M059J (cell line): ENCODE measurements at regions not wholly inside any gene's neighbourhood (a gene's known extent, or its start where the extent isn't known, plus 50 kb on each side); places are given as distances from the start of the nearest gene placed in this dataset.
A peak's percentile ranks its signal among the peaks of the same experiment; 100 is the strongest.
"Not testable (repeated sequence)": the region's sequence is repeated elsewhere in the genome, so short reads cannot be mapped to it uniquely, and the experiment has no call there.

ENCODE experiments used
- DNase-seq: peaks from one replicate; pipeline ENCODE4 v3.0.0-alpha.2; 2012; ENCODE audit warnings: low read depth

- DNase-seq = no peak
Observed at GRCh38 chrX:42442745-42443144, 335.2 kb downstream of the PPP1R2C start.

- no peak for DNase-seq
Observed at GRCh38 chrX:42437211-42437610, 340.8 kb downstream of the PPP1R2C start.

GRCh38 chrX:42434458-42435166 lies 343.4 kb downstream of the PPP1R2C start:
- DNase-seq = peak; percentile 2

DNA sequence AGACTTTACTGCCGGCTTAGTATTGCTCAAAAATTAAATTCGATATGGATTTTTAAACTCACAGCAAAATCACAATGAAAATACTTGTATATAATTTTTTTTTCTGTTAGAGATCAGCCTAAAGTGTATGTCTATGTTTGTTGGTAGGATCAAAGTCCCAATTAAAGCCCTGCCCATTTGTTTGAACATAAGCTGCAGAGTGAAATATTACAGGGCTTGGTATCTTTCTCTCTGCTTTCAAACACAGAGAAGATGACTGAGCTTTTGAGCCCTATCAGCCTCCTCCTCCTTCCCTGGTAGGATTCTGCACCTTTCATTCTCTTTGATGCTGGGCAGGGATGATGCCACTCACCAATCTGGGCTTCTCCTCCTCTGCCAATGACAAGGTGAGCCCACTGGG lies 345.4 kb downstream of the PPP1R2C start:
- DNase-seq = no peak

GRCh38 chrX:42422961-42423360 lies 355.0 kb downstream of the PPP1R2C start:
- peak; percentile 54 for DNase-seq

GRCh38 chrX:42420426-42420825 lies 357.5 kb downstream of the PPP1R2C start:
- DNase-seq = no peak

DNA sequence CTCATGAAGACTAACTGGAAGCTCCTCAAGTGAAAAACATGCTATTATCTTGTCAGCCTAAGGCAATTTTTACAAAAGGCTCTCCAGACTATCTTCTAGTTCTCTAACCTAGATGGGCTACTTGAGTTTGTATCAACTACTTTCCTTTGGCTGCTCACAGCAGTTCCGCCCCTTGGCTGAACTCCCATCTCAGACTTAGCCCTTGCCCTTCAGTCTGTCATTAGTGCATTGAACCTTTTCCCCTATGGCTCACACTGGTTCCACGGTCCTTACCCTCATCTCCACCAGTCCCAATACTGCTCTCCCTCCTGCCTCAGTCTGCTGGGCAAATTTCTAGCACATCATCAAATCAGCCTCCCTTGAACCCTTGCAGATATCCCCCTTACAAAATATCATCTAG lies 362.3 kb downstream of the PPP1R2C start:
- DNase-seq = no peak

- DNase-seq = peak; percentile 23
Observed at GRCh38 chrX:42414057-42414456, 363.9 kb downstream of the PPP1R2C start.

DNA sequence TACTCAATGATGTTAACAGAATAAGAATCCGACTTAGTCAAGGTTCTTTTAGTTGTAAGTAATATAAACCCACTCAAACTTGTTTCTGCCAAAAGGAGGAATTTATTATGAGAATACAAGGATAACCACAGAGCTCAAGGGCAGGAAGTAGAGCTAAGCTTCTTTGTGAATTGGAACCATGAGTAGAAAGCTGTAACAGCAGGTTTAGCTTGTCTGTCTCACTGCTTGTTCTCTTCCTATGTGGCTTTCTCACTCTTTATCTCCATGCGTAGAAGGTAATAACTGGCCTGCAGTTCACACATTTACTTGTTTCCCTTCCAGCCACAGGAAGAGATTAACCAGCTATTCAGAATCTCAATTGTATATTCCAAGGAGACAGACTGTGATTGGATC lies 378.3 kb downstream of the PPP1R2C start:
- DNase-seq = peak; percentile 18

DNA sequence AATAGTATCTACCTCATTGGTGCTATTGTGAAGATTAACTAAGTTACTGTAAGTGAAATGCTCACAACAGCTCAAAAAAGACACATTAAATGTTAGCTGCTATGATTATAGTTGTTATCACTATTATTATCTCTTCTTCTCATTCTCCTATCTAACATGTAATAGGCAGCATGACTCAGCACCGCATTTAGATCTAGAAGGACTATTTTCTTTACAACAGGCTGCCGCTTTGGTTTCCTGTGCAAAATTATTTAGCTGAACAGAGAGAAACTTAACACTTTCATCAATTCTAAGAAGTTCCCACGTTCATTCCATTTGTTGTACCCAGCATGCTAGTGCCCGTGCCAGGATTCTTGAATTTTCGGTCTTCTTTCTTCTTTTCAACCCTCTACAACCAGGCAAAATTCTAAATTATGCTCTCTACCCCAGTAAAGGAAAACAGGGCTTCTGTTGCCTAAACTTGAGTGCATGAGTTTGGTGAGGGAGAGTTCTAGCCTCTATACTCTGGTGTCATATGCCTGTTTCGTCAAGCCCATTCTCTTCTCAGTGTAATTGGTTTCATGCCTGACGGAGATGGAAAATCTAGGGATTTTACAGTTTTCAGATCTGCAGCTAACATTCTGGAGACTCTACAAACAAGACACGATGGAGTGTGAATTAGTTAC lies 378.9 kb downstream of the PPP1R2C start:
- DNase-seq = peak; percentile 30

DNA sequence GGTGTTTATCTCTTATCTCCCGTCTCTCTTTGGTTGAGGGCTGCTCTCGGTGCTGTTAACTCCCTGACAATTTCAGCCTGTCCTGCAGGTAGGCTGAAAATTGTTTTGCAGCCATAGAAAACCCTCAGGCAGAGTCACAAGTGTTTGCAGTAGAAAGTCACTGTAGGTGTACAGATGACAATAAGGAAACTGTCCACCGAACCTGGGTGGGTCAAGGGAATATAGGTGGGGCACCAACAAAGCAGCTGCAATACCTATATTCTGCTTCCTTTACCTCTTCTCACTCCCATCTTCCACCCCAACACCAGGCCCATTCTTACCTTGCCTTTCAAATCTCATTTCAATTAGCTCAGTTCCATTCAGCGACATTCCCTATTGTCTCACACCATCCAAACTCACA lies 381.8 kb downstream of the PPP1R2C start:
- DNase-seq = no peak

DNA sequence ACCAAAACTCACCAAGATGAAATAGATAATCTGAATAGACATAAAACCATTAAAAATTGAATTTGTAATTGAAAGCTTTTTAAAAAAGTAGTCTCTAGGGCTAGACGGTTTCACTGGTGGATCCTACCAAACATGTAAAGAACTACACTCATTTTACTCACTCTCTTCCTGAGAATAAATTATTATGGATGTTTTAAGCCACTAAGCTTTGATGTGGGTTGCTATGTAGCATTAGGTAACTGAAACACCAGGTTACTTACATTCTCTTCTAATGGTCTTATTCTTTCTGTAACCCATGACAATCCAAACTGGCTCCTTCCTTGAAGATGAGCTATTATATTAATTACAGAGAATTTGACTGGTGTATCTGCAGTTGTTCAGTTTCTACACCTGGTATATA lies 385.1 kb downstream of the PPP1R2C start:
- no peak for DNase-seq

- no peak for DNase-seq
Observed at GRCh38 chrX:42386681-42387080, 391.3 kb downstream of the PPP1R2C start.

DNA sequence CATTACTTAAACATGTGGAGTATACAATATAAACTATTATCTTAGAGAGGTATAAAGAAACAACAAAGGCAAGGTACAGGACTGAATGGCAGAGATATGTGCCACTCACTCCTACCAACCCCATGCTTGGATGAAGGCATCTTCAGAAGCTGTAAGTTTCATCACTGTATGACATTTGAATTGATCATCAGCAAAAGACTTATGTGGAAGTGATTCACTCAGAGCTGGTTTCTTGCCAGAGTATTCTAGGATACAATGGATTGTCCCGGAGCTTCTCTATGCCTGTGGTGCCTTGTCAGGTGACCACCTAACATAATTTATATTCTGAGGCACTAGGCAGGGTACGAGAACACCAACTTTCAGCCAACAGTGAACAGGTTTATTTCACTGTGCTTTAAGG lies 392.2 kb downstream of the PPP1R2C start:
- DNase-seq = peak; percentile 16

GRCh38 chrX:42384956-42385355 lies 393.0 kb downstream of the PPP1R2C start:
- peak; percentile 59 for DNase-seq

DNA sequence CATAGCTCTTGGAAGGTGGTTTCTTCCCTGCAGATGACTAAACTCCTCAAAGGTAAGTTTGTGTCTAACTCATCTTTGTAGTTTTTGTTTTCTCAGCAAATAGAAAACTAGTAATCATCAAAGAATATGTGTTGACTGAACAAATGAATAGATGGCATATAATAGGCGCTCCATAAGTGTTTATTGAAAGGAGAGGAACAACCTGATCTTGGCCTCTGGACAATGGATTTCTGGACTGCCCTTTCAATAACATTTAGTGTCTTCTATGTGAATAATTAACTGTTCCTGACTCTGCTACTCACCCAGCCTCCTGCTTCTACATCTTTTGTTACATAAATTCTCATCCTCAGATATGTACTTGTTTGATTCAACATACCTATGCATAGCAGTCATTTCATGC lies 399.1 kb downstream of the PPP1R2C start:
- DNase-seq = no peak

DNA sequence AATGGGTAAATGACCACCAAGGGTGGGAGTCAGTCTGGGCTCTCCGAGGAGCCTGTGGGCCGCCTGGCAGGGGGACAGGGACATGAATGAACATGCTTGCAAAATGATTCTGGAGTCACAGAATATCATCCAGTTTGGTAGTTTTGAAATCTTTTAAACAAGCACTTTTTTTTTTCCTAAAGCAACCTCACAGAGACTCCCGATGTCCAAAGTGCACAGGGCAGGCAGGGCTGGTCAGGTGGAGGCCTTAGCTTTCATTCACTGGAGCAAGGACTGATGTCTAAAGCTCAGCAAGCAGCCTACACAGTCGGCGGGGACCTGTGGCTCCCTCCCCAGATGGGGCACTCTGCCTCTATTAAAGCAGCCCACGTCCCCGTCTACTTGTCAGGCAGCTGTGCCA lies 402.9 kb downstream of the PPP1R2C start:
- no peak for DNase-seq

DNA sequence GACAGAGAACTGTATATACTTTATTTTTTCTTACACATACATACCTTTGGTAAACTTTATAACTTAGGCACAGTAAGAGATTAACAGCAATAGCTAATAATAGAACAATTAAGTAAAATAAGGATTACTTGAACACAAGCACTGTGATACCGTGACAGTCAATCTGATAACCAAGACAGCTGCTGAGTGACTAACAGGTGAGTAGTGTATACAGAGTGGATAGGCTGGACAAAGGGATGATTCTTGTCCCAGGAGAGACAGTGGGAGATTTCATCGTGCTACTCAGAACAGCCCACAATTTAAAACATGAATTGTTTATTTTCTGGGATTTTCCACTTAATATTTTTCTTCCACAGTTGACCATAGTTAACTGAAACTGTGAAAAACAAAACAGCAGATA lies 411.8 kb downstream of the PPP1R2C start:
- peak; percentile 26 for DNase-seq

DNA sequence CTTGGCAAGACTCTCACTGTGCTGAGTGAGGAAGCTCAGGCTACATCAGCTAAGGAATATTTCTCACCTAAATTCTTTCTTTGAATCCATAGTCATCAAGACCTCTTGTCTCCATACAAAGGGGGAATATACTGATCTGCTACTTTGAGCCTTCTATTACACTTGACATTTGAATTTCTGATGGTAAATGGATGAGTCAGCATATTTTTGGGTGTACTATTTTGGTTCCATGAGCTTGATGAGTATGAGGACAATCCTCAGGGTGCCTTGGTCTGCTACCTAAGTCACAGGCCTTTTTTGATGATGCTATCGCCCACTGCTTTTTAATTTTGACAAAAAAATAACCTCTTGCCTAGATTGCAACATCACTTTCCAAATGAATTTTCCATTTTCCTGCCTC lies 415.7 kb downstream of the PPP1R2C start:
- no peak for DNase-seq

- DNase-seq = not testable (repeated sequence)
Observed at GRCh38 chrX:42342981-42343380, 419.6 kb upstream of the CASK start.
